ENCODE measurements at regions not wholly inside any gene's neighbourhood (a gene's known extent, or its start where the extent isn't known, plus 50 kb on each side); places are given as distances from the start of the nearest gene placed in this dataset.

- Mint-ChIP-seq H3K4me3 (ENCODE audit: unreplicated experiment) (no peak overlapping the region), H3K9me3 (ENCODE audit: unreplicated experiment) (no peaks in the 10 kb centered on the region), H3K4me1 (ENCODE audit: low read depth, unreplicated experiment) (peaks cover 6% of the 10 kb centered on the region), H3K27me3 (ENCODE audit: insufficient read depth, unreplicated experiment) (no peaks in the 10 kb centered on the region), H3K36me3 (ENCODE audit: insufficient read depth, unreplicated experiment) (no peaks in the 10 kb centered on the region), H3K27ac (ENCODE audit: unreplicated experiment) (no peak overlapping the region)
- Histone ChIP-seq H3K9me3 (no peaks in the 10 kb centered on the region), H3K4me1 (no peaks in the 10 kb centered on the region; the same call in 1 of the 2 replicates), H3K4me3 (ENCODE audit: low read depth, low read length) (no peak overlapping the region), H3K27me3 (replicated peaks; ENCODE audit: control insufficient read depth, insufficient read depth, low read length) (no peaks in the 10 kb centered on the region), H3K36me3 (ENCODE audit: control insufficient read depth, insufficient read depth, low read length) (no peaks in the 10 kb centered on the region)
- TF ChIP-seq, protein P1, sequence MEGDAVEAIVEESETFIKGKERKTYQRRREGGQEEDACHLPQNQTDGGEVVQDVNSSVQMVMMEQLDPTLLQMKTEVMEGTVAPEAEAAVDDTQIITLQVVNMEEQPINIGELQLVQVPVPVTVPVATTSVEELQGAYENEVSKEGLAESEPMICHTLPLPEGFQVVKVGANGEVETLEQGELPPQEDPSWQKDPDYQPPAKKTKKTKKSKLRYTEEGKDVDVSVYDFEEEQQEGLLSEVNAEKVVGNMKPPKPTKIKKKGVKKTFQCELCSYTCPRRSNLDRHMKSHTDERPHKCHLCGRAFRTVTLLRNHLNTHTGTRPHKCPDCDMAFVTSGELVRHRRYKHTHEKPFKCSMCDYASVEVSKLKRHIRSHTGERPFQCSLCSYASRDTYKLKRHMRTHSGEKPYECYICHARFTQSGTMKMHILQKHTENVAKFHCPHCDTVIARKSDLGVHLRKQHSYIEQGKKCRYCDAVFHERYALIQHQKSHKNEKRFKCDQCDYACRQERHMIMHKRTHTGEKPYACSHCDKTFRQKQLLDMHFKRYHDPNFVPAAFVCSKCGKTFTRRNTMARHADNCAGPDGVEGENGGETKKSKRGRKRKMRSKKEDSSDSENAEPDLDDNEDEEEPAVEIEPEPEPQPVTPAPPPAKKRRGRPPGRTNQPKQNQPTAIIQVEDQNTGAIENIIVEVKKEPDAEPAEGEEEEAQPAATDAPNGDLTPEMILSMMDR (IDR thresholded peaks at IDR 0.05; ENCODE audit: insufficient read depth in 1 of 2, low read depth in 1 of 2, low read length in 1 of 2, severe bottlenecking in 1 of 2, unreplicated experiment in 1 of 2): no peak
- no TSS peak for BruUV-seq (replicated peaks)
- ChIA-PET POLR2A (no interaction called here), CTCF (no interaction called here)
- intact Hi-C loops (cut with micrococcal nuclease; ENCODE audit: unreplicated experiment): no loop called here
- no peak for DNase-seq
Measured at GRCh38 chr4:170657761-170658160, 568.0 kb upstream of the AADAT start.

- Histone ChIP-seq H3K27me3 (replicated peaks; ENCODE audit: control insufficient read depth, insufficient read depth, low read length) (no peaks in the 10 kb centered on the region), H3K4me3 (ENCODE audit: low read depth, low read length) (no peak overlapping the region), H3K9me3 (no peaks in the 10 kb centered on the region), H3K4me1 (no peaks in the 10 kb centered on the region; the same call in 1 of the 2 replicates), H3K36me3 (ENCODE audit: control insufficient read depth, insufficient read depth, low read length) (no peaks in the 10 kb centered on the region)
- intact Hi-C loops (cut with micrococcal nuclease; ENCODE audit: unreplicated experiment): no loop called here
- Mint-ChIP-seq H3K27ac (ENCODE audit: unreplicated experiment) (no peak overlapping the region), H3K36me3 (ENCODE audit: insufficient read depth, unreplicated experiment) (no peaks in the 10 kb centered on the region), H3K27me3 (ENCODE audit: insufficient read depth, unreplicated experiment) (no peaks in the 10 kb centered on the region), H3K4me3 (ENCODE audit: unreplicated experiment) (no peak overlapping the region), H3K4me1 (ENCODE audit: low read depth, unreplicated experiment) (no peaks in the 10 kb centered on the region), H3K9me3 (ENCODE audit: unreplicated experiment) (no peaks in the 10 kb centered on the region)
- TF ChIP-seq, protein P1 (IDR thresholded peaks at IDR 0.05; ENCODE audit: insufficient read depth in 1 of 2, low read depth in 1 of 2, low read length in 1 of 2, severe bottlenecking in 1 of 2, unreplicated experiment in 1 of 2): no peak
- BruUV-seq (replicated peaks): no TSS peak
- ChIA-PET CTCF (no interaction called here), POLR2A (no interaction called here)
- DNase-seq: no peak
Measured at GRCh38 chr4:170656506-170656905, 566.8 kb upstream of the AADAT start.

DNA sequence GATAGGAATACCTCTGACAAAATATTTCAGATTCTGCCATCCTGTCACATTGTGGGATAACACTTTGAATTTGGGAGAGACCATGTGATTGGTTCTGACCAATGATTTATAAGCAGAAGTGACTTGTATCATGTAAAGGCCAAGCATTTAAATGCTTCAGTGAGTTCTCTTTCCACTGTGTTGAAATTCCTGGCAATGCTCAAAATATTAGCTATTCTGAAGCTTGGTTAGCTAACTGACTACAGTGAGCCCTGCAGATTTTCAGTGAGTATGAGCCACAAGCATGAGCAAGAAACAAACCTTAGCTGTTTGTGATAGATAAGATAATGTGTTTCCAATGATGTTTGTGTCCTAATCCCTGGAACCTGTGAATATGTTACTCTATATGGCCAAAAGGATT, 562.8 kb upstream of the AADAT start:
- Histone ChIP-seq H3K4me1 (no peaks in the 10 kb centered on the region; the same call in 1 of the 2 replicates), H3K4me3 (ENCODE audit: low read depth, low read length) (no peak overlapping the region), H3K36me3 (ENCODE audit: control insufficient read depth, insufficient read depth, low read length) (no peaks in the 10 kb centered on the region), H3K9me3 (no peaks in the 10 kb centered on the region), H3K27me3 (replicated peaks; ENCODE audit: control insufficient read depth, insufficient read depth, low read length) (no peaks in the 10 kb centered on the region)
- Mint-ChIP-seq H3K4me1 (ENCODE audit: low read depth, unreplicated experiment) (no peaks in the 10 kb centered on the region), H3K27me3 (ENCODE audit: insufficient read depth, unreplicated experiment) (no peaks in the 10 kb centered on the region), H3K27ac (ENCODE audit: unreplicated experiment) (no peak overlapping the region), H3K4me3 (ENCODE audit: unreplicated experiment) (no peak overlapping the region), H3K9me3 (ENCODE audit: unreplicated experiment) (no peaks in the 10 kb centered on the region), H3K36me3 (ENCODE audit: insufficient read depth, unreplicated experiment) (no peaks in the 10 kb centered on the region)
- POLR2A ChIA-PET: no interaction called here
- intact Hi-C loops (cut with micrococcal nuclease; ENCODE audit: unreplicated experiment): no loop called here
- TF ChIP-seq, protein P1 (IDR thresholded peaks at IDR 0.05; ENCODE audit: insufficient read depth in 1 of 2, low read depth in 1 of 2, low read length in 1 of 2, severe bottlenecking in 1 of 2, unreplicated experiment in 1 of 2): no peak
- CTCF ChIA-PET: no interaction called here
- no TSS peak for BruUV-seq (replicated peaks)
- no peak for DNase-seq
